Fibroblast of skin of scalp (primary cell): ENCODE measurements at regions not wholly inside any gene's neighbourhood (a gene's known extent, or its start where the extent isn't known, plus 50 kb on each side); places are given as distances from the start of the nearest gene placed in this dataset.

Source experiments
- DNase-seq: peaks from one replicate; pipeline ENCODE4 v3.0.0-alpha.2; 2013

DNA sequence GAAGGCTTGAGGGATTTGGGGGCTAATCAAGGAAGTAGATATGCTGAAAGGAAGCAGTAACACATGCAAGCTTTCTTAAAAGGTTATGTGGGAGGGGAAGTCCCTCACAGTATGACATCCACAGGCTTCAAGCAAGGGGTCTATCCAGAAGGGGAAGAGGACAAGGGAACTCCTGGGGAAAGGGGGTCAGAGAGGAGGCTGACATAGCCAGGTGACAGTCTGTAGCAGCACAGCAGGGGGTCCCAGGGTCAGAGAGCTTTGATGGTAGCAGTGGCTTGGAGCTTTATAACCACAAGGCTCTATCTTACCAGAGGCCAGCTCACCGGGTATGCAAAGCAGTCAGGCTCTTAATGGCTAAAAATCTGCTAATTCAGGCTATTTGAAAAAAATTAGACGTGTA is 150.6 kb upstream of the NSMCE3 start:
- DNase-seq: no peak

DNA sequence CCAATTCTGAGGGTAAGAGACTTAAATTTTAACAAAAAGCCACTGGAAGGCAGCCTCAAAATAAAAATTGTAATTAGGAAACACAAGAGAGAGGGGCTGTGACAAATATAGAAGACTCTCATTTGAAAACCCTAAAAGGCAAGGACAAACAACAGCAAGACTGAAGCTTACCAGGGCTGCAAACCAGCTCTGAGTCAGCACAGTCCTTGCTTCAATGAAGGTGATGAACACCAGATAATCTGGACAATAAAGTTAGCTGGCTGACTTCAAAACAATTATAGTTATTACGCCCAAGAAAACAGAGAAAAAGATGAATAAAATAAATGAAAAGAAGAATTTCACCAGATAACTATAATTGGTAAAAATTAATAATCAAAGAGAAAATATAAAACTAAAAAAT is 149.3 kb upstream of the NSMCE3 start:
- no peak for DNase-seq

DNA sequence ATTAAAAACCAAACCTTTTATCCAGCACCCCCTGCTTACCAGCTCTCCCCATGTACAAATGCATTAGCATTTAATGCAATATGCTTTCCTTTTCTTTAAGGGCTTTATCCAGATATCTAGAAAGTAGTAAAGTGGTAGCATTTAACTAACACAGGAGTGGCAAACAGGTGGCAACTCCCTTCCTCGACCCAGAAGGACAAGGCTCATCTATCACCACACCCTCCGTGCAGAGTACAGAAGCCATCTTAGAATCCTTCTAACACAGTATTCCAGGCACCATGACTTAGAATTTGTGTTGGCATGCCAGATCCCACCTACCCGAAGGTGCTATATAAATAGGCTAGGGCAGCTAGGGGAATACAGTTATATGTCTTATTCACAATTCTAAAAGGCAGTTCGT is 148.6 kb upstream of the NSMCE3 start:
- DNase-seq: no peak

DNA sequence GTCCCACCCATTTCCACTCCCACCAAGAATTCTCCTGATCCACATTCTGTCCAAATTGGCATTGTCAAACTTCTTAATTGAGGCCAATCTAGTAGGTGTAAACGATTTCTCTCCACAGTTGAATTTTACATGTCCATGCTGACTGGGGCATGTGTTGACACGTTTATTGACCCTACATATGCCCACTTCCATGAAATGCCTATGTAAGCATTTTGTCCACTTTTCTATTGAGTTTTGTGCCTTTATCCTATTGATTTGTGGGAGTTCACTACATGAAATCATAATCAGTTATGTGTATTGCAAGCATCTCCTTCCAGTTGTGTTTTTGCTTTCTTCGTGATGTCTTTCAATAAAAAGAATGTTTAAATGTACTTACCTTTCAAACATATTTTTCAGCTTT is 141.7 kb upstream of the NSMCE3 start:
- no peak for DNase-seq

DNA sequence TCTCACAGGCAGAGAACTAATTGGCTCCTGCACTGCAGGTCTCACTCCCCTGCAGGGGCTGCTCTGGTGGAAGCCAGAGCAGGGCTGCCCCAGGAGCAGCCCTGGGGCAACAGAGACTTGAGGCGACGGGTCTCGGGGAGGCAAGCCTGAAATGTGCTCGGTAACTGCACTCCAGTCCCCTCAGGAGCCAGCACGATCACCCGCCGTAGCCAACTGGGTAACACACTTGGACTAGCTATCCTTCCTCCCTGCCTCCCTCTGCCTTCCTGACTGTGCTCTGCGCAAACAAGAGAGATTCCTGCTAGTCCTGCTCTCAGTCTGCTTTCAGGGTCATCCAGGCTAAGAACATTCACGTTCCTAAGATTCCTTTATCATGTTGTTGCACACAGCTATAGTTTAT is 140.7 kb upstream of the NSMCE3 start:
- DNase-seq: peak; percentile 13

DNA sequence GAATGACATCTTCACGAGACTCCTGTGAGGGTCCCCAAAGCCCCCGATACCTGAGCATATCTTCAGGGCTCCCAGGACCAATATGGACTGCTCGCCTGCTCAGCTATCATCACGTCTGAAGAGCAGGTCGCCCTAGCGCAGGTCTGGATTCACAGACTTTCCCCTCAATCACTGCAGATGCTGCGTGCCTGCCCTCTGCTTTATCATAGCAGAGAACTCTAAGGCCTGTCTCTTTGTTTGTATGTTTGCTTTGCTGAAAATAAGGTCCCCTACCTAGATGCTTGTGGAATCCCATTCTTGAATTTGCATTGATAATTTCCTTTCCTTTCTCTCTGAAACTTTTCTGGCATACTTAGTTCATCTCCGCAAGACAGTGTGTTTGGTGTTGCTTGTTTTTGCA is 140.3 kb upstream of the NSMCE3 start:
- DNase-seq: no peak

DNA sequence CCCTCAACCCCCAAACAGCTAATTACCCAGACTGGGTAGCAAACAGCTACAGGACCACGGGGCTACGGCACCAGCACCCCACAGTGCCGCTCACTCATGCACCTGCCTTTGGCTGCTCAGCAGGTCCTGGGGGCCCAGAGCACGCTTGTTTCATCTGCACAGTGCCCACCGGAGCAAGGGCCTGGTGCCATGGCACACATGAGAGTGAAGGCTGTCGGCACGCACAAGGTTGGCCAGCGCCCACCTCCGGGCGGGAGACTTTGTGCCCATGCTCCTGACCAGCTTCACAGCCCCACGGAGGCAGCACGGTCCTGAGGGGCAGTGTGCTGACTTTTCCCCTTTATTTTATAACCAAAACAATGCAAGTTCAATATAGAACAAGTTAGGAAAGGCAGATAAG is 135.9 kb upstream of the NSMCE3 start:
- DNase-seq: no peak

DNA sequence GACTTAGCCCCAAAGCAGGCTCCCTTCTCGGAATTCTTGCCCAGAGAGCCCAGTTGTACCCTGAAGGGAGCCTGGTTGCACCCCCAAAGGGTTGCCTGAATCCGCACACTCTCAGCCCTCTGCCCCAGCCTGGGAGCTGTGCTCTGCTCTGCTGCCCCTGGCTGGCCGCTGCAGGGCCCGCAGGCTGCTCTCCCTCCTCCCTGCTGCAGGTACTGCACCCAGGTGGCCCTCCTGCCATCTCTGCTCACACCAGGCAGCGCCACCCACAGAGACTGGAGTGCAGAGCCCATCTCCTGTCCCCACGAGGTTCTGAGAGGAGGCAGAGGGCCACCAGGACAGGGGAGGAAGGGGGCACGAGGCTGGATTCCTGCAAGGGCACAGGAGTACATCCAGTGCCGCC is 134.2 kb upstream of the NSMCE3 start:
- DNase-seq: no peak

DNA sequence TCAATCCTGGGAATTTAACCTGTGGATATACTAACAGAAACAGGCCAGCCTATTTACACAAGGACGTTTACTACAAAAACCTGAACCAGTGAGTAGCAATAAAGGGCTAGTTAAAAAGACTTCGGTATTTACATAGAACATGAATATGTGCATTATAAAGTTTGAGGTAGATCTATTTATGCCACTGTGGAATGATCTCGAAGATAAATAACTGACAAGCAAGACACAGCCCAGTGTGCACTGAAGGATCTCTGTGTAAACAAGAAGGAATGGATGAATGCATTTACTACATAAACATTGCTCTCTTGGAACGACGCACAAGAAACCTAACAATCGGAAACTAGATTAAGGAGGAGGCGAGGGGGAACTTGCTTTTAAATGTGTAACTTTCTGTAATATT is 132.0 kb upstream of the NSMCE3 start:
- no peak for DNase-seq

DNA sequence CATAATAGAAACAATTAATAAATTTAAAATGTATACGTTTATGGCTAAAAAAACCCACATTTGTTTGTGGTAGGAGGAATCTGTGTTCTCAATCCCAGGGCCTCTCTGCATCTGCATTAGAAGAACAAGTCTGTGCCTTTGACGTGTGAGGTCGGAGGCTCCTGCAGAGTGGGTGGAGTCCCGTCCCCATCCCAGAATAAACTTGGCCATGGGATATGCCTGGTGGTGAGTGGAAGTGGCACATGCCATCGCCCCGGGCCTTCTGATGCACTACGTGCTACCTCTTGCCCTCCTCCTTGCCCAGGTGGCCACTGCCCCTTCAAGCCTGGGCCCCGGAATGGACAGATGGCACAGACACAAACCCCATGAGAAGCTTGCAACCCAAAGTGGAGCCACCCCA is 131.1 kb upstream of the NSMCE3 start:
- DNase-seq: no peak

DNA sequence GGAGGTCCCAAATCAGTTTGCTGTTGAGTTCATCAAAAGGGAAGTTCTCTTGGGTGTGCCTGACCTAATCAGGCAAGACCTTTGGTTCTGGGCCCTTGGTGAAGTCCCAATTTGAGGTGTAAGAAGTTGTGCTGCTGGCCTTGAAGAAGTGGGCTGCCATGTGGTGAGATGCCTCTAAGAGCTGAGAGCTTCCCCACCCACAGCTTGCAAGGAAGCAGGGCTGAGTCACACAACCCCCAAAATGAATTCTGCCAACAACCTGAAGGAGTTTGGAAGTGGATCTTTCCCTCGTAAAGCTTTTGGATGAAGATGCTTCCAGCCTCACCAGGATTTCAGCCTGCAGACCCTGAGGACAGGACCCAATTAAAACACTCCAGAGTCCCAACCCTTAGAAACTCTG is 129.3 kb upstream of the NSMCE3 start:
- no peak for DNase-seq

DNA sequence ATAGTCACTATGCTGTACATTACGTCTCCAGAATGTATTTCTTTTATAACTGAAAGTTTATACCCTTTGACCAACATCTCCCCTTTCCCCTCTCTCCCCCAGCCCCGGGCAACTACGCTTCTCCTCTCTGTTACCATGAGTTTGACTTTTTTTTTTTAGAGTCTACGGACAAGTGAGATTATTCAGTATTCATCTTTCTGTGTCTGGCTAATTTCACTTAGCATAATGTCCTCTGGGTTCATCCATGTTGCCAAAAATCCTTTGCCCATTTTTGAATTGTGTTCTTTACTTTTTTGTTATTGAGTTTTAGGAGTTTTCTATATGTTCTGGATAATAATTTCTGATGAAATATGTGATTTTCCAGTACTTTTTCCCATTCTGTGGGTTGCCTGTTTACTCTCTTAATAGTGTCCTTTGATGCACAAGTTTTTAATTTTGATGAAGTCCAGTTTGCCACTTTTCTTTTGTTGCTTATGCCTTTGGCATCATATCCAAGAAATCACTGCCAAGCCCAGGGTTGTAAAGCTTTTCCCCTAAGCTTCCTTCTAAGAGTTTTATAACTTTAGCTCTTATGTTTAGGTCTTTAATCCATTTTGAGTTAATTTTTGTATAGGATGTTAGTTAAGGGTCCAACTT is 126.7 kb upstream of the NSMCE3 start:
- DNase-seq: no peak

DNA sequence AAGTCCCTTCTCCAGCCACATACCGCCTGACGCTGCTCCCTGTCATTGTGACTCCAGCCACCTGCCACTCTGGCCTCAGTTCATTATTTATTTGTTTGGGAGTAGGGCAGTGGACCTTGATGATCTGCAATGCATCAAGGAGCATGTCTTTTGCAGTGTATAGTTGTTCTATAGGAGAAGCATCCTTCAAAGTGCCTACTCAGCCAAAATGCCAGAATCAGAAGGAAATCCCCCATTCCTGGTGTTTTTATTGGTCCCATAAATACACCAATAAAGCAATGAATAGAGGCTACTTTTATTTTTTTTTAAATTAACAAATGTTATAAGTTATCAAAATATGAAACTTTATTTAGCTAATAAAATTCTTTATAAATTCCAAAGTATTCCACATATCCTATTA is 123.8 kb upstream of the NSMCE3 start:
- no peak for DNase-seq

DNA sequence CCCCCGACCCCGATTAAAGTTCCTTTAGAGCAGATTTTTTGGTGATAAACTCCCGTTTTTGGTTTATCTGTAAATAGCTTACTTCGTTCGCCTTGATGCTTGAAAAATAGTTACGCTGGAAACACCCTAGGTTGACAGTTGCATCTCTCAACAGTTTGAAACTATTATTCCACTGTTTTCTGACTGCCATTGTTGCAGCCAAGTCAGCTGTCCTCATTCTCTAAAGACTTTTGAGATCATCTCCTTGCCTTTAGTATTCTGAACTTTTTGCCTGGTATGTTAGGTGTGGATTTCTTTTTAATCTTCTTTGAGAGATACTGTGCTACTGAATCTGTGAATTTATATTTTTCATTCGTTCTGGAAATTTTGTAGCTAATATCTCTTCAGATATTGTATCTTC is 122.7 kb upstream of the NSMCE3 start:
- no peak for DNase-seq

DNA sequence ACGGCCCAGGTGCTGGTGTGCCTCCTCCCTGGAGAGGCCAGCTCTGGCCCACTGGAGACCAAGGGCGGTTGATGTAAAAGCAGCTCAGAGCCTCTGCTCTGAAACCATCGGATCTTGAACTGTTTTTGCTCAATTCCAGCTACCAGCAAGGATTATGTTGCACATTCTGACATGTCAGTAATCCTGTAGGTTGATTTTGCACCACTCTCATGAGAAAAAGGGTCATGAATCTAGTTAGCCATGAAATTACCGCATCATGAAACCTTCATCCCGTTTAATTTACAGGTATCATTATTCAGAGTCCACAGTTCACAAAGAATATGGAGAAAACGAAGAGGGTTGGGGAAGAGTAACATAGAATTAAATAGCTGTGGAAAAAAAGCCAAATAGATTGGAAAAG is 120.4 kb upstream of the NSMCE3 start:
- DNase-seq: no peak

DNA sequence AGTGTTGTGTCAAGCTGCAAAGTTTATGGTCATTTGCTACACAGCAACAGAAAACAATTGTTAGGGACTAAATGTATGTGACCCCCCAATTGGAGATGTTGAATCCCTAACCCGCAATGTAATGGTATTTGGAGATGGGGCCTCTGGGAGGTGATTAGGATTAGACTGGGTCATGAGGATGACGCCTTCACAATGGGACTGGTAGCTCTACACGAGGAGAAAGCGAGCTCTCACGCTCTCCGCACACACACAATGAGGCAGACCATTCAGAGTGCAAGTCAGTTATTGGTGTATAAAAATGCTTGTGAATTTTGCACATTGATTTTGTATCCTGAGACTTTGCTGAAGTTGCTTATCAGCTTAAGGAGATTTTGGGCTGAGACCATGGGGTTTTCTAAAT is 116.9 kb upstream of the NSMCE3 start:
- DNase-seq: no peak

DNA sequence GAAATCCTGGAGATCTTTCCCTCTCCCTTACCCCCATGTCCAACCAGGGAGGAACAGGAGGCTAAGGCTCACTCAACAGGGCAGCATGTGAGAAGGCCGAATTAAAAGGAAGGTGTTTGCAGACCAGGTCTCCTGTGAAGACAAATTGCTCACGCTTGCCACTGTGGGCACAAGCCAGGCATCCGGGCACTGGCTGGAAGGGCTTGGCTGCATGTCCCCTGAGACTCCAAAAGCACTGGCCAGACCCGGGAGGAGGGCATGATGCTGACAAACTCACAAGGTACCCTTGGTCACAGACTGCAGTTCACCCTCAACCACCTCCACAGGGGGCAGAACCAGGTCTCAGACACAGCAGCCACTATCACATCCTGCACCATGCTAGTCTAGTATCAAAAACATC is 113.7 kb upstream of the NSMCE3 start:
- DNase-seq: no peak

DNA sequence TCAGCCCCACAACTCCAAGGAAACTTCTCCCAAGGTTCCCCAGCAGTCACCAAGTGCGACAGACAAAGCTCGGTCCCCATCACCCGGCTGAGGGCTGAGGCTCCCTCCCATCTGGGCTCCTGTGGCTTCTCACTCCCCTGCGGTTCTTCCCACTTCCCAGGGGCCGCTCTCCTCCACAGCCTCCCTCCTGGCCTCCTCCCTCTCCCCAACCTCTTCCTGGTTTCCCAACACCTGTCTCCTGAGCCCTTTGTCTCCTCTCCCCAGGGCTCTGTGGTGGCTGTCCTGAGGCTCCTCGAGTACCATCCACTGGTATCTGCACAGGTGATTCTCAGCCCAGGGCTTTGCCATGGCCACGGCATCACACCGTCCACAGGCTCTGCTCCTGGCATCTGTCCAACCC is 113.2 kb upstream of the NSMCE3 start:
- no peak for DNase-seq

DNA sequence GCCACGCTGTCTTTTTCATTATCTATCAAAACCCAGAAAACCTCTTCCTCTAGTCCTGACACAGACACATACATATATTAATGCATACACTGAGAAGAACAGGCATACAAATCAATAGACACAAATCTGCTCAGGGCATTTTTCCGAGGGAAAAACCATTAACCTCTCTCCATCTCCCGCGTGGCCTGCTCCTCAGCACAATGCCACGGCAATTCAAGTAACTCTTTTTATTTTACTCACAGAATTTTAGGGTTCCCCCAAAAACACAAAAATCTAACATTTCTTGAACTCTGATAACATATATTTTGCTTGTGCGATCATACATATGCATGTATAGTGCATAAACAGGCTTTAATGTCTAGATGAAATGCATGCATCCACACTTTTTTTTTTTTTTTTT is 110.8 kb upstream of the NSMCE3 start:
- no peak for DNase-seq

DNA sequence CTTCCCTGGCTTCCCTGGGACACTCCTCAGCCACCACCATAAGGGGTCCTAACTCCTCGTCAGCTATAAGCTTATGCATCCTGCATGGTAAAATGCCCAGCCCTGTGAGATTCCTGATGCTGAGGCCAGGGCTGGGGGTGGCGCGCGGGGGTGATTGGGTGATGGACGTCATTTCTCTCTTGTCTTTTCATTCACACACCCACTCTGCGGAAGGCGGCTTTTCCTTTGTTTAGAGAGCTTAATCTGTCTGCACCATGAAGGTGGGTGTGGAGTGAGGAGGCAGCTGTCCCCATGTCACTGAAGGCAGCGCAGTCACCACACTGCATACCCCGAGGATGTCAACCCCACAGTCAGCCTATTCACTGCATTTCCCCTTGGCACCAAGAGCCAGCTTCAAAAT is 110.0 kb upstream of the NSMCE3 start:
- DNase-seq: no peak

DNA sequence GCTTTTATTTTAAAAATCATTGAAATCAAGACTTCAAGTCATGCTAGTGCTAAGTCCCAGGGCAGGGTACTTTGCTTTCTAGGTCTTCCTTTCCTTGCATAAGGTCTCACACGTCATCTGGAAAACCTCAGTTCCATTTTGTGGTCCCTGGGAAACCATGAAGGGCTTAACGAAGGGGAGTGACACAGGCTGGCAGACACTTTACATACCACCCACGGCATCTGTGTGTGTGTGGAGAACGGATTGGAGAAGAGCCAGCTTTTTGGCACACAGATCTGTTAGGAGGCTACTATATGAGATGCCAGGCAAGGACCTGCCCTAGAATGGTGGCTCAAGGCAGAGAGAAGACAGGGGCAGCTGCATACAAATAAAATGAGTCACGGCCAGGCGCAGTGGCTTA is 107.5 kb upstream of the NSMCE3 start:
- peak; percentile 8 for DNase-seq

DNA sequence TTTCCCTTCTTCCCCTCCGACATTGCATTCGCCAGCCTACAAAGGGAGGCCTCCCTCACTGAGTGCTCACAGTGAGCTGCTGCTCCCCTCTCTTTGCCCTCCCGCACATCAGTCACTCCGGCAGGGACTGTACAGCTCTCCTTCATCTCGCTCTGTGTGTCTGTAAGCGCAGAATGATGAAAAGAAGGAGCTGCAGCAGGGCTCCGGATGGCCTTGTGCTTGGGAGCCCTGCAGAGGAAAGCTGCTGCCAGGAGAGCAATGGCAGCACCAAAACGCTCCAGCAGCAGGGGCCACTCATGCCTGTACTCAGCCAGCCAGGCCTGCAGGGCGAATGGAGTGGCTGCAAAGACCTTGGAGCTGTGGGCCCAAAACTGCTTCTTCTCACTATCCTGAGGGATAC is 107.0 kb upstream of the NSMCE3 start:
- peak; percentile 3 for DNase-seq

DNA sequence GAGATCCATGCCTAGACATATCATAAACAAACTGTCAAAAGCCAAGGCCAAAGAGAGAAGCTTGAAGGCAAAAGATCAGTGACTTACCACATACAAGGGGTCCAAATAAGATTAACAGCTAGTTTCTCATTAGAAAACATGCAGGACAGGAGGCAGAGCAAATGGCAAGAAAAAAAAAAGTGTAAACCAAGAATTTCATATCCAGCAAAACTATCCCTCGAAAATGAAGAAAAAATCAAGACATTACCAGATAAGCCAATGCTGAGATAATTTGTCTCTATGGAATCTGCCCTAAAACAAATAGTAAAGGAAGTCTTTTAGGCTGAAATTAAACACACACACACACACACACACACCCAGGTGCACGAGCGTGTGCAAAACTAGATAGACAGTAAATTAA is 99.6 kb upstream of the NSMCE3 start:
- DNase-seq: no peak

DNA sequence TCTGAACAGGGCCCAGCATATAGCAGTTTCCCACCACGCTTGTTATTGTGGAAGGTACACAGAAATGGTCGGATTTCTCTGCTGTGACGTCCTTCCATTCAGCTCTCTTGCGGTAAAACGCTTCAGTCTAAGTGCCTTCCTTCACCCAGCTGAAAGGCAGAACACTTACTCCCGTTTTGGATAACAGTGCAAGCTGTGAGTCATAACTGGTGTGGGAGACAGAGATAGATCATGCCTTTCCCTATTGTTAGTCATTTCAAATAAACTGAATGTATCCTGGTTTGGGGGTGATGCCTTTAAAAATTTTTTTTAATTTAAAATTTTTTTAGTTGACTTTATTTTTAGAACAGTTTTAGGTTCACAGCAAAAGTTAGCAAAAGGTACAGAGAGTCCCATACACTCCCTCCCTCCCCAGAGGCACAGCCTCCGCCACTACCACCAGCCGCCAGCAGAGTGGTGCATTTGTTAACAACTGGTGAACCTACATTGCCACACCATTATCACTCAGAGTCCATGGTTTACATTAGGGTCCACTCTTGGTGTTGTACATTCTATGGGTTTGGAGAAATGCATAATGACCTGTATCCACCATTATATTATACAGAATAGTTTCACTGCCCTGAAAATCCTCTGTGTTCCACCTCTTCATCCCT is 94.9 kb upstream of the NSMCE3 start:
- peak; percentile 84 for DNase-seq

DNA sequence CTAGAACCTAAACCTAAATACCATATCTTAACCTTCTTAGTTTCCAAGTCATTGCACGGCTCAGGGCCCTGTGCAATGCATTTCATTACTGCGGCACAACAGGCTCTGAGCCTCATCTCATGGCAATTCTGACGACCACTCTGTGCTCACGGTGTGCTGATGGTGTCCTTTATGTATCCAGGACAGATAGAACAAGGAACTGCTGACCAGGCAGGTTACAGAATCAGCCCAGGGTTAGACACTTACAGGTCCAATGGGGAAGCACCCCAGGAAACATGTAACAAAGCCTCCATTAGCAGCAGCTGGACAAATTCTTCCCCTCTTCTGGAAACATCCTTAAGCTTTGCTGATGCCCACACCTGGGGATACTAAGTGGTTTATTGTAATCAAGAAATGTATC is 91.9 kb upstream of the NSMCE3 start:
- no peak for DNase-seq
